Epithelial cell of proximal tubule (primary cell): ENCODE measurements at regions not wholly inside any gene's neighbourhood (a gene's known extent, or its start where the extent isn't known, plus 50 kb on each side); places are given as distances from the start of the nearest gene placed in this dataset.

Experiments used
- DNase-seq: peaks from one replicate; pipeline ENCODE4 v3.0.0-alpha.2; 2011; ENCODE audit warnings: low read depth
- H3K4me3 ChIP-seq: 2 replicates; pipeline ENCODE4 v1.5.1; 2011; ENCODE audit warnings: low read depth, mild to moderate bottlenecking, low read length
- CTCF ChIP-seq: conservative IDR thresholded peaks from 2 replicates; pipeline ENCODE4 v1.5.1; 2012; ENCODE audit warnings: low read depth, mild to moderate bottlenecking, low read length

GRCh38 chr5:15267966-15268365 is 232.0 kb upstream of the FBXL7 start:
- no peak for DNase-seq
- no peak for TF ChIP-seq CTCF
- no peak overlapping the region for H3K4me3 ChIP-seq

- H3K4me3 ChIP-seq = no peak overlapping the region
- no peak for DNase-seq
- TF ChIP-seq CTCF = no peak
Observed at GRCh38 chr5:15266841-15267240, 233.1 kb upstream of the FBXL7 start.

- no peak for TF ChIP-seq CTCF
- no peak overlapping the region for H3K4me3 ChIP-seq
- no peak for DNase-seq
Observed at GRCh38 chr5:15266229-15266628, 233.8 kb upstream of the FBXL7 start.

GRCh38 chr5:15263942-15264341 is 236.0 kb upstream of the FBXL7 start:
- no peak for TF ChIP-seq CTCF
- H3K4me3 ChIP-seq = no peak overlapping the region
- DNase-seq = no peak

GRCh38 chr5:15263406-15263805 is 236.6 kb upstream of the FBXL7 start:
- TF ChIP-seq CTCF = no peak
- H3K4me3 ChIP-seq = no peak overlapping the region
- no peak for DNase-seq

- H3K4me3 ChIP-seq = no peak overlapping the region
- no peak for DNase-seq
- no peak for TF ChIP-seq CTCF
Observed at GRCh38 chr5:15261269-15261995, 238.5 kb upstream of the FBXL7 start.
